ENCODE measurements at regions not wholly inside any gene's neighbourhood (a gene's known extent, or its start where the extent isn't known, plus 50 kb on each side); places are given as distances from the start of the nearest gene placed in this dataset.
A peak's percentile ranks its signal among the peaks of the same experiment; 100 is the strongest.

DNA sequence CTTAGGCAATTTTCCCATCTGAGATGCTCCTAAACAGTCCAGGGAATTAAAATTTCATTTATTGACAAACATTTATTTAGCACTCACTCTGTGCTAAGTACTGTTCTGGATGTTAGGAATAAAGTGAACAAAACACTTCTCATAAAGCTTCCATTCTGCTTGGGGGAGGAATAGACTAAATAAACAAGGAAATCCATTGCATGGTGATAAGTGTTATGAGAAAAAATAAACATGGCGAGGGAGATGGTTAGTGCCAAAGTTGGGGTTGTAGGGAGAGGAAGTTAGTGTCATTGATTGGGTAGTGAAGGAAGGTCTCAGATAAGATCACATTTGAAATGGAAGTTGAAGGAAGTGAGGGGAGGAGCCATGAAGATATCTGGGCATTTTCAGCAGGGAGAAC is 72.2 kb upstream of the CES5A start:
- peak; percentile 24 for DNase-seq (ENCODE audit: low read depth)

DNA sequence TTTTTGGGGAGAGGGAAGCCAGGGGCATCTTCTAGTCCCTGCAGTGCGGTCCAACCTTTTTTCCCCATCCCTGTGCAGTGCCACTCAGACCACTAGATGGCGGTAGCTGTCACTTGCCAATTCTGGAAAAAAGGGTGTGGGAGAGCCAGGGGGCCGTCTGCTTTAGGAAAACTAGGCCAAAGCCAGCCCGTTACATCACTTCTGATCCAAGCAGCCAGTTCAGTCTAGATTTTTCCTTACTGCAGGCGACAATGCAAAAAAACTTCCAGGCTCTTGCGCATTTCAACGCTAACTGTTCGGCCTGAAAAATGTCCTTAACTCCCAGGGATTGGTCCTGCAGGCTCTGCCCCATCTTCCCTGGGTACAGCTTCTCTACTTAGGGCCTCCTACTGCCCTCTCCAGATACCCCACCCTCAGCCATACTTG is 69.2 kb upstream of the CES5A start:
- DNase-seq (ENCODE audit: low read depth) = peak; percentile 59

DNA sequence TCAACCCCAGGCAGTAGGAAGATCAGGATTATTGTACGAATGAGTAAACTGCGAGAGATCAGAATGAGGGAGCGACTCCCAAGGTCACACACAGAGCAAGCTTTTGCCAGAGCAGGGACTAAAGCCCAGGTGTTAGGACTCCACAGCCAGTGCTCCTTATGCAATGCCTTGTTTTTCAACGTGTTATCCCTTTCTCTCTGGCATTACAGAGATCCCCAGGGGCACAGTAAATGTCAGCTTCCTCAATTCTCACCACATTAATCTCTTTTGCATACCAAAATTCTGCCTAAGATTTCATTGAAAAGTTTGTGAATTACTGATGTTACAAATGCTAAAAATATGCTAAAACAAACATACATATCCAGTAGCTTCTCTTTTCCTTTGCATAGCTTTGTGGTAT is 68.1 kb upstream of the CES5A start:
- DNase-seq (ENCODE audit: low read depth) = no peak

DNA sequence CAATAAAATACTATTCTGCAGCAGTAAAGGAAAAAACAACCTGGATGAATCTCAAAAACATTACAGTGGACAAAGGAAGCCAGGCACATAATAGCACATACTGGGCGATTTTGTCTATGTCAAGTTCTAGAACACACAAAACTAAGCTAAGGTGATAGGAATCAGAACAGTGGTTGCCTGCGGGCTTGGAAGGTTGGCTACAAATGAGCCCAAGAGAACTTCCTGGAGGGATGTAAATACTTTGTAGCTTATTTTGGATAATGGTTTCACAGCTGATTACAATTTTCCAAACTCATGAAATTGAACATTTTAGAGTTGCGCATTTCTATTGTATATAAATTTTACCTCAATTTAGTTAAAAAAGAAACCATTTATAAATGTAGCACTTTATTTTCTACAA is 67.6 kb upstream of the CES5A start:
- DNase-seq (ENCODE audit: low read depth) = no peak

DNA sequence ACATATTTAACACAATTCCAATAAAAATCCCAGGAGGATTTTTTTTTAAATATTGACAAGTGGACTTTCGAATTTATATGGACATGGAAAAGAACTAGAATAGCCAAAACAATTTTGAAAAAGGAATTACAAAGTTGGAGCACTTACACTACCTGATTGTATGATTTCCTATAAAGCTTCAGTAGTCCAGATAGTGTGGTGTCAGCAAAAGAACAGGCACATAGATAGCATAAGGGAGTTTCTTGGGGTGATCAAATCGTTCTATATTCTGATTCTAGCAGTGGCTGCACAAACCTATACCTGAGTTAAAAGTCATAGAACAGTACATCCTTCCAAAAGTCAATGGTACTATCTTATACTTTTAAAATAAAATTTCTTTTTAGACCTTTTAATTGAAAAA is 66.4 kb upstream of the CES5A start:
- DNase-seq (ENCODE audit: low read depth) = no peak

DNA sequence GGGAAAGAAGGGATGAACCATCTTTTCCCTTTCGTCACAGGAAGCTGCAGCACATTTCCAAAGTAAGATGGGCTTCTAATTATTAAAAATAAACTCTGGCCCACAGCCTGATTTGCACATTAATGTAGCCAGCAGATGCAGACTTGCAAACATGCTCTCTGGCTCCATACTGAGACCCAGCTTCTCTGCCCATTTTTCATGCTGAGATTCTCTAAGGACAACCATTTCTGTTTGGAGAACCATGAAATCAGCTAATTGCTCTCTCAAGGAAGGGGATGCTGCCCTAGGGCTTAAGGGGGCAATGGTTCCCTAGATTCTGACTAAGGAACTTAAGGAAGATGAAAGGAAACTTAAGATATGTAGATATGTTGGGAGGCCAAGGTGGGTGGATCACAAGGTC is 63.0 kb upstream of the CES5A start:
- no peak for DNase-seq (ENCODE audit: low read depth)

DNA sequence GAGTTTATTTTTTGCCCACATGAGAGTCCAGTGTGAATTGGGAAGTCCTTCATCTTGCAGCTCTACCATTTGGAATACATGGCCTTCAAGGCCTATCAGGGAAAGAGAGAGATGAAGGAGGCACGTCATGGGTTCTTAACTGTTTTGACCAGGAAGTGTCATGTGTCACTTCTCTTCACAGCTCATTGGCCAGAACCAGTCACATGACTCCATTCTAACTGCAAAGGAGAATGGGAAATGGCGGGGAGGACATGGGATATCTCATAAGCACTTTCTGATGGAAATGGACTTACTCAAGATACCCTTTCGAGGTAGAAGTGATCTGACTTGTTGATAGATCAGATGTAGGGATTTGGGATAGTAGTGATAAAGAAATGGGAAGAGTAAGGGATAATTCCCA is 57.9 kb upstream of the CES5A start:
- no peak for DNase-seq (ENCODE audit: low read depth)

DNA sequence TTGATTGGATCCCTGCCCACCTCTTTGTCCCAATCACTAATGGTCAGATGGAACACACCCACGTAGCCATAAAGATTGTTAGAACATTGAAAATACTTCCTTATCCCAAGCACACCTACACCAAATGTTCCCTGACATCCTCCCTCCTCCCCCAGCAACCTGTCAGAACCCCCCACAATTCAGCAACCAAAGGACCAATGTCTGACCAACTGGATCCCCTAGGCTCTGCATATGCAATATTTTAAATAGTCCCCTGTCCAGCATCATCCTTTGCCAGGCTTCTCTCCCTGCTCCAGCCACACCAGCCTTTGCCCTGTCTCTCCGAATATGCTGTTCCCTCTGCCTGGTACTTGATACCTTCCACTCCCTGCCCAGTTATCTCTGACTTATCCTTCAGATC is 54.9 kb upstream of the CES5A start:
- DNase-seq (ENCODE audit: low read depth) = no peak

DNA sequence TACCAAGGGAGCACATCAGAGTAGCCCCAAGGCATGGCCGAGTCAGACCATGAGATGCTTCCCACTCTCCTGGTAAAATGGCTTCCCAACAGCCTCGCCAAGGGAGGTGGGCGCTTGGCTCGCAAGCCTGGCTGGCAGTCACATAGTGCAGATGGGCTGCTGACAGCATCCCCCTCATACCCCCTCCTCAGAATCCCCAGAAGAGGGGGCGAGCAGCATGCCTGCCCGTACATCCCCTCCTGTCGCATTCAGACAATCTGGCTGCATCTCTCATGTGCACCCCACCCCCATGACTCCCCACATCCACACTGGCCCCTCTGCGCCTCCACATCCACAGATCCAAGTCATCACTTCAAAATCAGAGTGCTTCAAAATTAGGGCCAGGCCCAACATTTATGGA is 54.0 kb upstream of the CES5A start:
- no peak for DNase-seq (ENCODE audit: low read depth)

DNA sequence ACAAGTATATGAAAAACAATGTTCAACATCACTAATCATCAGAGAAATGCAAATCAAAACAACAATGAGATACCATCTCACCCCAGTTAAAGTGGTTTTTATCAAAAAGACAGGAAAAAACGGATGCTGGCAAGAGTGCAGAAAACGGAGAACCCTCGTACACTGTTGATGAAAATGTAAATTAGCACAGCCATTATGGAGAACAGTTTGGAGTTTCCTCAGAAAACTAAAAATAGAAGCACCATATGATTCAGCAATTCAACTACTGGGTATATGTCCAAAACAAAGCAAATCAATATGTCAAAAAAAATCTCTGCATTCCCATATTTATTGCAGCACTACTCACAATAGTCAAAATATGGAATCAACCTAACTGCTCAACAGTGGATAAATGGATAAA is 50.1 kb upstream of the CES5A start:
- DNase-seq (ENCODE audit: low read depth) = no peak

Measured in Daoy (cell line).